ENCODE measurements at regions not wholly inside any gene's neighbourhood (a gene's known extent, or its start where the extent isn't known, plus 50 kb on each side); places are given as distances from the start of the nearest gene placed in this dataset.

GRCh38 chr11:119985551-119985950 is 152.4 kb downstream of the TRIM29 start:
- H3K79me2 ChIP-seq (ENCODE audit: control insufficient read depth, low read length) = no peaks in the 10 kb centered on the region
- H3F3A ChIP-seq (ENCODE audit: control insufficient read depth, insufficient read depth) = no peaks in the 10 kb centered on the region
- peaks cover 32% of the 10 kb centered on the region for H3K27me3 ChIP-seq (ENCODE audit: control insufficient read depth, low read length)
- no peaks in the 10 kb centered on the region for H3K9me3 ChIP-seq (ENCODE audit: control insufficient read depth, insufficient read depth, low read length)
- no peaks in the 10 kb centered on the region for H4K20me1 ChIP-seq (ENCODE audit: control insufficient read depth, insufficient read depth, low read depth, low read length)
- TF ChIP-seq CTCF (IDR thresholded peaks at IDR 0.05; ENCODE audit: low read depth, low read length, poor library complexity, severe bottlenecking) (no peak), EZH2phosphoT487 (IDR thresholded peaks at IDR 0.05; ENCODE audit: borderline replicate concordance, low read length) (no peak)
- no peaks in the 10 kb centered on the region for H3K4me1 ChIP-seq (ENCODE audit: control insufficient read depth, low read length)
- no peak overlapping the region for H3K4me2 ChIP-seq (ENCODE audit: low read length)
- no peaks in the 10 kb centered on the region for H3K36me3 ChIP-seq (ENCODE audit: control insufficient read depth, low read length)
- no peaks in the 10 kb centered on the region for H3K9me2 ChIP-seq (replicated peaks; ENCODE audit: control insufficient read depth, low read length)
- H3K4me3 ChIP-seq (ENCODE audit: low read length) = no peak overlapping the region
- H3K27ac ChIP-seq (ENCODE audit: low read depth, low read length) = no peak overlapping the region

GRCh38 chr11:119983816-119984215 is 154.1 kb downstream of the TRIM29 start:
- no peaks in the 10 kb centered on the region for H3K4me1 ChIP-seq (ENCODE audit: control insufficient read depth, low read length)
- H3K9me2 ChIP-seq (replicated peaks; ENCODE audit: control insufficient read depth, low read length) = no peaks in the 10 kb centered on the region
- no peak overlapping the region for H3K27ac ChIP-seq (ENCODE audit: low read depth, low read length)
- H3K4me3 ChIP-seq (ENCODE audit: low read length) = no peak overlapping the region
- no peaks in the 10 kb centered on the region for H3K79me2 ChIP-seq (ENCODE audit: control insufficient read depth, low read length)
- H3F3A ChIP-seq (ENCODE audit: control insufficient read depth, insufficient read depth) = no peaks in the 10 kb centered on the region
- no peak overlapping the region for H3K4me2 ChIP-seq (ENCODE audit: low read length)
- H3K27me3 ChIP-seq (ENCODE audit: control insufficient read depth, low read length) = peaks cover 22% of the 10 kb centered on the region
- no peaks in the 10 kb centered on the region for H3K36me3 ChIP-seq (ENCODE audit: control insufficient read depth, low read length)
- no peaks in the 10 kb centered on the region for H3K9me3 ChIP-seq (ENCODE audit: control insufficient read depth, insufficient read depth, low read length)
- TF ChIP-seq EZH2phosphoT487 (IDR thresholded peaks at IDR 0.05; ENCODE audit: borderline replicate concordance, low read length) (no peak), CTCF (IDR thresholded peaks at IDR 0.05; ENCODE audit: low read depth, low read length, poor library complexity, severe bottlenecking) (no peak)
- H4K20me1 ChIP-seq (ENCODE audit: control insufficient read depth, insufficient read depth, low read depth, low read length) = no peaks in the 10 kb centered on the region

GRCh38 chr11:119983240-119983732 is 154.6 kb downstream of the TRIM29 start:
- no peaks in the 10 kb centered on the region for H3K4me1 ChIP-seq (ENCODE audit: control insufficient read depth, low read length)
- TF ChIP-seq EZH2phosphoT487 (IDR thresholded peaks at IDR 0.05; ENCODE audit: borderline replicate concordance, low read length) (no peak), CTCF (IDR thresholded peaks at IDR 0.05; ENCODE audit: low read depth, low read length, poor library complexity, severe bottlenecking) (no peak)
- no peaks in the 10 kb centered on the region for H3K36me3 ChIP-seq (ENCODE audit: control insufficient read depth, low read length)
- no peaks in the 10 kb centered on the region for H3K9me3 ChIP-seq (ENCODE audit: control insufficient read depth, insufficient read depth, low read length)
- H4K20me1 ChIP-seq (ENCODE audit: control insufficient read depth, insufficient read depth, low read depth, low read length) = no peaks in the 10 kb centered on the region
- peaks cover 17% of the 10 kb centered on the region for H3K27me3 ChIP-seq (ENCODE audit: control insufficient read depth, low read length)
- H3F3A ChIP-seq (ENCODE audit: control insufficient read depth, insufficient read depth) = no peaks in the 10 kb centered on the region
- no peak overlapping the region for H3K4me2 ChIP-seq (ENCODE audit: low read length)
- H3K27ac ChIP-seq (ENCODE audit: low read depth, low read length) = no peak overlapping the region
- H3K9me2 ChIP-seq (replicated peaks; ENCODE audit: control insufficient read depth, low read length) = no peaks in the 10 kb centered on the region
- H3K4me3 ChIP-seq (ENCODE audit: low read length) = no peak overlapping the region
- no peaks in the 10 kb centered on the region for H3K79me2 ChIP-seq (ENCODE audit: control insufficient read depth, low read length)
